BLaER1 treated with 17β-estradiol and CSF1 and Interleukin-3, amounts not matched to agents 10 nM and 100 nM (cell line): ENCODE measurements at regions not wholly inside any gene's neighbourhood (a gene's known extent, or its start where the extent isn't known, plus 50 kb on each side); places are given as distances from the start of the nearest gene placed in this dataset.

Experiments
- H3K27ac ChIP-seq, 11 experiments: shearing (Covaris generic); formaldehyde crosslinking; 2 replicates each; pipeline ENCODE4 v1.8.1; 2022
- H3K27me3 ChIP-seq, 11 experiments: shearing (Covaris generic); formaldehyde crosslinking; 2 replicates each; pipeline ENCODE4 v1.8.1; 2022
- H3K36me3 ChIP-seq, 11 experiments: shearing (Covaris generic); formaldehyde crosslinking; 2 replicates each; pipeline ENCODE4 v1.8.1; 2022
- H3K4me1 ChIP-seq, 10 experiments: shearing (Covaris generic); formaldehyde crosslinking; 2 replicates each; pipeline ENCODE4 v1.8.1; 2022
- H3K4me2 ChIP-seq, 11 experiments: shearing (Covaris generic); formaldehyde crosslinking; 2 replicates each; pipeline ENCODE4 v1.8.1; 2022
- H3K4me3 ChIP-seq, 10 experiments: shearing (Covaris generic); formaldehyde crosslinking; 2 replicates each; pipeline ENCODE4 v1.8.1; 2022
- H3K9ac ChIP-seq, 11 experiments: shearing (Covaris generic); formaldehyde crosslinking; 2 replicates each; pipeline ENCODE4 v1.8.1; 2022
- H3K9me3 ChIP-seq, 11 experiments: shearing (Covaris generic); formaldehyde crosslinking; replicated peaks in 1 of 11; 2 replicates each; pipeline ENCODE4 v1.8.1; 2022
- H4K20me1 ChIP-seq, 11 experiments: shearing (Covaris generic); formaldehyde crosslinking; 2 replicates each; pipeline ENCODE4 v1.8.1; 2022
- Cebpa-rat ChIP-seq, 11 experiments: shearing (Covaris generic); IDR thresholded peaks; 2 replicates each; pipeline ENCODE4 v1.8.1; 2022

GRCh38 chr1:222399197-222399596 is 148.7 kb downstream of the HHIPL2 start:
- no peak overlapping the region for H3K4me2 ChIP-seq
- H3K4me1 ChIP-seq, result no peaks in the 10 kb centered on the region
- no peak overlapping the region for H3K4me3 ChIP-seq
- no peaks in the 10 kb centered on the region for H3K36me3 ChIP-seq
- H4K20me1 ChIP-seq, result no peaks in the 10 kb centered on the region
- H3K9me3 ChIP-seq, result 0 out of 22 replicates have a peak, but pooled peaks cover 0 to 3% (median 0%) of the 10 kb centered on the region in 11 experiments
- H3K27me3 ChIP-seq, result no peaks in the 10 kb centered on the region
- H3K9ac ChIP-seq, result no peak overlapping the region
- TF ChIP-seq Cebpa-rat (IDR thresholded peaks at IDR 0.05), result no peak
- no peak overlapping the region for H3K27ac ChIP-seq

GRCh38 chr1:222394224-222394623 is 153.7 kb downstream of the HHIPL2 start:
- Histone ChIP-seq H3K4me3 (no peak overlapping the region), H3K9ac (no peak overlapping the region), H3K9me3 (0 out of 22 replicates have a peak, but pooled peaks cover 0 to 3% (median 0%) of the 10 kb centered on the region in 11 experiments), H3K36me3 (no peaks in the 10 kb centered on the region), H3K4me1 (no peaks in the 10 kb centered on the region), H3K27me3 (no peaks in the 10 kb centered on the region), H3K27ac (no peak overlapping the region), H3K4me2 (no peak overlapping the region), H4K20me1 (no peaks in the 10 kb centered on the region)
- no peak for TF ChIP-seq Cebpa-rat (IDR thresholded peaks at IDR 0.05)

DNA sequence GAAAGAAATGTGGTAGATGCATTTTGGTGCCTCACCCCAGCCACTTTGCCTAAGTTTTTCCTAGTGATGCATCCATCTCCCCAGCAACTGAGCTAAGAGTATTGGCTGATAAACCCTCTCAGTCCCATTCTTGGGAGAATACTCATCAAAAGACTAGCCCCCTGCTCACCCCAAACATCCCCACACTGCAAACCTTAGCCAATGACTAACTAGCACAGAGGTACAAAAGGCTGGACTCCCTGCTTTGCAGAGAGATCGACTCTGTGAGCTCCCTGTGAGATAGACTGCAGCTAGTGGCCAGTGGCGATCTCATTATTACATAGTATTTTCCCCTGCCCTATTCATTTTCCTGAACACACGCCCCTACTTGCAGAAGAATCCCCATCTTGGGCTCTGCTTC is 155.3 kb downstream of the HHIPL2 start:
- no peaks in the 10 kb centered on the region for H4K20me1 ChIP-seq

DNA sequence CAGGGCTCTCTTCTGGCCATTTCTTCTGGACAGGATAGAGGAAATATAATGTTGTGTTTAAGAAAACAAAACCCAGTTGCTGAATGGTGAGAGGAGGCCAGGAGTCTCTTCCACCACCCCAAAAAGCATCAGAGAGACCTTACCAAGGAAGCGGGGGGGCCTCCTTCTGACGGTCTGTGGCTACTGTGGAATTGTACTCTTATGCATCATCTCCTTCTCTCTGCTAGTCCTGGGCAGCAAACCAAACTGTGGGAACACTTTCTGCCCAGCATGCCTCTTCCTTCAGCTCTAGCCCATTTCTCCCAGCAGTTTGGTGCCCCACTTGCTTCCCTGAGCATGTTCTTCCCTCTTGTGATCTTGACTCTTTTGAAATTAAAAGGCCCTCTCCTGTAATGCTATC is 157.7 kb downstream of the HHIPL2 start:
- no peak overlapping the region for H3K9ac ChIP-seq
- no peak for TF ChIP-seq Cebpa-rat (IDR thresholded peaks at IDR 0.05)

More for the DNA sequence above, 155.3 kb downstream of the HHIPL2 start:
- no peak for TF ChIP-seq Cebpa-rat (IDR thresholded peaks at IDR 0.05)
- Histone ChIP-seq H3K4me3 (no peak overlapping the region), H3K27me3 (no peaks in the 10 kb centered on the region), H3K9ac (no peak overlapping the region), H3K9me3 (0 out of 22 replicates have a peak, but pooled peaks cover 0 to 3% (median 0%) of the 10 kb centered on the region in 11 experiments), H3K4me1 (no peaks in the 10 kb centered on the region), H3K36me3 (no peaks in the 10 kb centered on the region), H3K27ac (no peak overlapping the region), H3K4me2 (no peak overlapping the region)

DNA sequence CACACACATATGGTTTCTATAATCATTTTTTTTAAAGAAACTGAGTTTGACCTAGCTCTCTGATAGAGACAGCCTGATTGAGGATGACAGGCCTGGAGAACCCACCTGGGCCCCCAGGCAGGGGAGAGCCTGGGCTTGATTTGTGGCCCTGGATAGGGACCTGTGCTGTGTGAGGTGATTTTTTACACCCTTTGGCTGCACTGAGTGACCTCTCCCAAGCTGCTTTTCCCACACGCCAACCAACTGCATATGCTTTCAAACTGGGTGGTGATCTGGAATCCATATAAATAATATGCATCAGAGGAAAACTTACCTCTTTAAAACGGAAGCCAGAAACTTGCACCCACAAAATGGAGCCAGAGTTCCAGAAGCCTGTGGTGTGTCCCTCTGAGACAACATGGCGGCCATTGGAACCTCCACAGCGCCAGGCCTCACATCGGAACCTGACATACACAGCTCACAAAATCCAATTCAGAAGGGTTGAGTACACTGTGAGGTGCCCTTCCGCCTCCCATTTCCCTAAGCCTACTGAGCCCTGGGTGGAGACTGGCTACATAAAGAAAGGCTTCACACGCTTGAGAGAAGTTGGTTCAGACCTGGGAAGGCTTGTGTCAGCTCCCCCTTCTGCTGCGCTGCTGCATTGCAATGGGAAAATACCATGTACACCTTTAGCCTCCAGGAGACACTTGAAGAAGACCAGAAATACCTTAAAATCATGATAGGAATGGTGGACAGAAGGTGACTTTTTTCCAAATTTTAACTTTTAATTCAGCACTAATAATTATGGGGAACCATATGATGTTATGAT is 160.7 kb downstream of the HHIPL2 start:
- Histone ChIP-seq H3K4me3 (no peak overlapping the region), H3K27me3 (no peaks in the 10 kb centered on the region), H3K27ac (no peak overlapping the region), H3K4me1 (no peaks in the 10 kb centered on the region), H4K20me1 (no peaks in the 10 kb centered on the region), H3K4me2 (no peak overlapping the region), H3K36me3 (no peaks in the 10 kb centered on the region), H3K9me3 (peaks cover 0 to 8% (median 0%) of the 10 kb centered on the region in 11 experiments; a peak in 3 of 22 replicates), H3K9ac (no peak overlapping the region)
- no peak for TF ChIP-seq Cebpa-rat (IDR thresholded peaks at IDR 0.05)

More for the DNA sequence above, 157.7 kb downstream of the HHIPL2 start:
- no peak overlapping the region for H3K4me3 ChIP-seq
- no peak overlapping the region for H3K4me2 ChIP-seq
- H4K20me1 ChIP-seq, result no peaks in the 10 kb centered on the region
- H3K9me3 ChIP-seq, result 0 out of 22 replicates have a peak, but pooled peaks cover 0 to 3% (median 0%) of the 10 kb centered on the region in 11 experiments
- H3K4me1 ChIP-seq, result no peaks in the 10 kb centered on the region
- H3K36me3 ChIP-seq, result no peaks in the 10 kb centered on the region
- H3K27me3 ChIP-seq, result no peaks in the 10 kb centered on the region
- H3K27ac ChIP-seq, result no peak overlapping the region

DNA sequence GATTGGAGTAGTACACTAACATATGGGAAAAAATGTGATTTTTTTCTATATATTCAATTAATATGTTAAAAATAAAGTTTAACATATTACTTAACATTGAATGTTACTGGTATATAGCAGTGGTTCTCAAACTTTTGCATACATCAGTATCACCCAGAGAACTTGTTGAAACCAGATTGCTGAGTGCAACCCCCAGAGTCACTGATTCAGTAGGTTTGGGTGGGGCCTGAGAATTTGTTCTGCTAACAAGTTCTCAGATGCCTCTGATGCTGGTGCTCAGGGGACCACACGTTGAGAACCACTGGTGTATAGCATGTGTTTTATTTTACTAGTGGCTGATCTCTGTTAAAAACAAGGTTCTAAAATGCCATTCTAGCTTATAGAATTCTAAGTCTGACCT is 161.9 kb downstream of the HHIPL2 start:
- no peak for TF ChIP-seq Cebpa-rat (IDR thresholded peaks at IDR 0.05)
- Histone ChIP-seq H3K9me3 (peaks cover 0 to 9% (median 2%) of the 10 kb centered on the region in 11 experiments; a peak in 9 of 22 replicates), H3K27ac (no peak overlapping the region), H3K4me1 (no peaks in the 10 kb centered on the region), H3K4me2 (no peak overlapping the region), H3K9ac (no peak overlapping the region), H3K36me3 (no peaks in the 10 kb centered on the region), H3K27me3 (no peaks in the 10 kb centered on the region), H4K20me1 (no peaks in the 10 kb centered on the region), H3K4me3 (no peak overlapping the region)

- Histone ChIP-seq H3K36me3 (no peaks in the 10 kb centered on the region), H3K4me3 (no peak overlapping the region), H3K9ac (no peak overlapping the region), H3K4me2 (no peak overlapping the region), H4K20me1 (no peaks in the 10 kb centered on the region), H3K27me3 (no peaks in the 10 kb centered on the region), H3K9me3 (peaks cover 4 to 16% (median 8%) of the 10 kb centered on the region in 11 experiments; a peak in 19 of 22 replicates), H3K27ac (no peak overlapping the region), H3K4me1 (no peaks in the 10 kb centered on the region)
- no peak; a peak in 1 of 22 replicates for TF ChIP-seq Cebpa-rat (IDR thresholded peaks at IDR 0.05)
Measured at GRCh38 chr1:222385262-222385661, 162.6 kb downstream of the HHIPL2 start.

DNA sequence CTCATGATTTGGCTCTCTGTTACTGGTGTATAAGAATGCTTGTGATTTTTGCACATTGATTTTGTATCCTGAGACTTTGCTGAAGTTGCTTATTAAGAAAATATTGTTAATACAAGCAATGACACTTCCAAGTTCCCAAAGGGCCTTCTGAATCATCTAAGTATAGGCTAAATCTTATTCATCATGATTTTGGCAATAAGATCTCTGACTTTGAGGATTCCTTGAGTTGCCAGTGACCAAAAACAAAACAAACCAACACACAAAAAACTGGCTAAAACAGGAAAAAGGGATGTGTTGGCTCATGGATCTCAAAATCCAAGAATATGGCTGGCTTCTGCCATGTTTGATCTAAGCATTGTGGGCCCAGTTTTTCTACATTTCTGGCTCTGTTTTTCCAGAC is 163.4 kb downstream of the HHIPL2 start:
- no peaks in the 10 kb centered on the region for H3K27me3 ChIP-seq
- no peak overlapping the region for H3K4me3 ChIP-seq
- no peak overlapping the region for H3K9ac ChIP-seq
- peaks cover 7 to 23% (median 16%) of the 10 kb centered on the region in 11 experiments; a peak in 20 of 22 replicates for H3K9me3 ChIP-seq
- TF ChIP-seq Cebpa-rat (IDR thresholded peaks at IDR 0.05), result no peak
- no peaks in the 10 kb centered on the region for H4K20me1 ChIP-seq
- no peak overlapping the region for H3K4me2 ChIP-seq
- no peaks in the 10 kb centered on the region for H3K36me3 ChIP-seq
- no peaks in the 10 kb centered on the region for H3K4me1 ChIP-seq
- no peak overlapping the region for H3K27ac ChIP-seq

GRCh38 chr1:222382171-222382570 is 165.7 kb downstream of the HHIPL2 start:
- no peak overlapping the region for H3K27ac ChIP-seq
- TF ChIP-seq Cebpa-rat (IDR thresholded peaks at IDR 0.05), result no peak
- H3K9ac ChIP-seq, result no peak overlapping the region
- H3K4me2 ChIP-seq, result no peak overlapping the region
- no peaks in the 10 kb centered on the region for H3K4me1 ChIP-seq
- no peaks in the 10 kb centered on the region for H4K20me1 ChIP-seq
- H3K27me3 ChIP-seq, result no peaks in the 10 kb centered on the region
- H3K4me3 ChIP-seq, result no peak overlapping the region
- H3K9me3 ChIP-seq, result peaks cover 7 to 25% (median 18%) of the 10 kb centered on the region in 11 experiments; a peak in 20 of 22 replicates
- H3K36me3 ChIP-seq, result no peaks in the 10 kb centered on the region
